ENCODE measurements at regions not wholly inside any gene's neighbourhood (a gene's known extent, or its start where the extent isn't known, plus 50 kb on each side); places are given as distances from the start of the nearest gene placed in this dataset.

- DNase-seq, result no peak
- Mint-ChIP-seq H3K27ac (no peak overlapping the region), H3K27me3 (peaks cover 32% of the 10 kb centered on the region), H3K9me3 (no peaks in the 10 kb centered on the region), H3K4me3 (no peak overlapping the region), H3K4me1 (ENCODE audit: low read depth) (no peaks in the 10 kb centered on the region), H3K36me3 (ENCODE audit: low read depth) (no peaks in the 10 kb centered on the region)
Observed at GRCh38 chr16:77637940-77638339, 84.4 kb upstream of the NUDT7 start.

- Mint-ChIP-seq H3K9me3 (no peaks in the 10 kb centered on the region), H3K4me1 (ENCODE audit: low read depth) (no peaks in the 10 kb centered on the region), H3K36me3 (ENCODE audit: low read depth) (no peaks in the 10 kb centered on the region), H3K4me3 (no peak overlapping the region), H3K27me3 (peaks cover 24% of the 10 kb centered on the region), H3K27ac (no peak overlapping the region)
- no peak for DNase-seq
Observed at GRCh38 chr16:77643176-77643575, 79.1 kb upstream of the NUDT7 start.

DNA sequence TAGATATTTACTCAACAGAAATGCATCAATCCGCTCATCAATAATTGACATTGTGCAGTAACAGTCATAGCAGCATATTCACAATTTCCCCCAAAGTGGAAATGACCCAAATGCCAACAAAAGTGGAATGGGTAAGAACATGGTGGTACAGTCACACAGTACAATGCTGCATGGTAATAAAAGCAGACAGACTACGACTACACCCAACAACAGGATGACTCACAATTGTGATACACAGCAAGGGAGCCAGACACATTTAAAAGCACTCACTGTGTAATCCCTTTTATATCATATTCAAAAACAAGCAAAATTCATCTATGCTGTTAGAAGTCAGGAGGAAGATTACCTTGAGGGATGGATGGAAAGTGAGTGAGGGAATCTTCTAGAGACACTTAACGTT lies 76.5 kb upstream of the NUDT7 start:
- no peaks in the 10 kb centered on the region for H3K4me1 Mint-ChIP-seq (ENCODE audit: low read depth)
- no peaks in the 10 kb centered on the region for H3K9me3 Mint-ChIP-seq
- peaks cover 18% of the 10 kb centered on the region for H3K27me3 Mint-ChIP-seq
- no peak overlapping the region for H3K4me3 Mint-ChIP-seq
- no peak overlapping the region for H3K27ac Mint-ChIP-seq
- no peaks in the 10 kb centered on the region for H3K36me3 Mint-ChIP-seq (ENCODE audit: low read depth)
- DNase-seq, result no peak

DNA sequence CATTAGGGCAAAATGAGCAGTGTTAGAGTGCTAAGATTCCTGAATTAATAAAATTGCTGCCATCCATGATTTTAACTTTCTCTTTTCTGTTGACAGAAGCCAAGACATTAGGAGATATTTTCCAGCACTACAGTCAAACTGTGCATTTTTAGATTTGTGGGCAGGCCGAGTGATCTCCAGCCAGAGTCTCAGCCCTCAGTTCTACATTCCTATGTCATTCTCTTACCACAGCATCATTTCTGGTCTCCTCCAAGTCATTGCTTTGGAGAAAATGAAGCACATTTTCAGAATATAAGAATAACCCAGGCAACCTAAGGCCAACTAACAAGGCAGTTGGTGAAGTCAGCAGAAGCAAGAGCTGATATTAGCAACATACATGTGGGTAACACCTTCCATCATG lies 74.6 kb upstream of the NUDT7 start:
- Mint-ChIP-seq H3K36me3 (ENCODE audit: low read depth) (no peaks in the 10 kb centered on the region), H3K4me3 (no peak overlapping the region), H3K27ac (no peak overlapping the region), H3K9me3 (no peaks in the 10 kb centered on the region), H3K27me3 (peaks cover 21% of the 10 kb centered on the region), H3K4me1 (ENCODE audit: low read depth) (no peaks in the 10 kb centered on the region)
- no peak for DNase-seq

- no peak for DNase-seq
- Mint-ChIP-seq H3K9me3 (no peaks in the 10 kb centered on the region), H3K36me3 (ENCODE audit: low read depth) (no peaks in the 10 kb centered on the region), H3K4me3 (no peak overlapping the region), H3K4me1 (ENCODE audit: low read depth) (no peaks in the 10 kb centered on the region), H3K27me3 (peaks cover 26% of the 10 kb centered on the region), H3K27ac (no peak overlapping the region)
Observed at GRCh38 chr16:77650761-77651160, 71.6 kb upstream of the NUDT7 start.

DNA sequence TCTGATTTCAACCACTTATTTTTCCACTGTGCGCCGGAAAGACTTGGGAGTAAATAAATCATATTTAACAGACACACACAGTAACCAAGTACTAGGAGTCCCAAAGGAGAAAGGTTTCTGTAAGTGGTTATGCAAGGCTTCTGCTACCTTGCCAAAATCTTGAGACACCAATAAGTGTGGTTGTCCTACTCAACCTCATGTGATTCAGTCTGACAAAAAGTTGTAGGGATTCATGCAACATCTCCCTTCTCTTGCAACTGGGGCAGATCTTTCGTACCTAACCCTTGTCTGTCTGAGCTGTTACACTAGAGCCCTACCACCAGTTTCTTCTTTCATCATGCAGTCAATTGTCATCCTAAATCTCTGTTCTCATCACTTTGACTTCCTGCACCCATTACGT lies 69.9 kb upstream of the NUDT7 start:
- Mint-ChIP-seq H3K4me1 (ENCODE audit: low read depth) (no peaks in the 10 kb centered on the region), H3K36me3 (ENCODE audit: low read depth) (no peaks in the 10 kb centered on the region), H3K27ac (no peak overlapping the region), H3K4me3 (no peak overlapping the region), H3K9me3 (peaks cover 4% of the 10 kb centered on the region), H3K27me3 (peaks cover 36% of the 10 kb centered on the region)
- DNase-seq, result no peak

DNA sequence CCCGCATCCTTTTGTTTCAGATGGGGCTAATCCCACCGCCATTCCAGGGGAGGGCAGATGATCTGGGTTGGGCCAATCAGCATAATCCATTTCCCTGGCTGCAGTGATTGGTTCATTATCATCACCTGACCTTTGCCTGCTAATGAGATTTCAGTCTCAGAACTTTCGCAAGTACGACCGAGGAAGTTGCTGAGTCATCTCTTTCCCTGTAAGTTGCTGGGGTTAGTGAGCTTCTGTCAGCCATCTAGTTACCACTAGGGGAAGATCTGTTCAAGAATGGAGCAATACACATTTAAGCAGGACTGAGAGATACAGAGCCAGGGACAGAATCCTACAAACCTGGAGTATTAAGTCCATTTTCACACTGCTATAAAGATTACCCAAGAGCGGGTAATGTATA lies 65.3 kb upstream of the NUDT7 start:
- no peaks in the 10 kb centered on the region for H3K36me3 Mint-ChIP-seq (ENCODE audit: low read depth)
- H3K9me3 Mint-ChIP-seq, result peaks cover 4% of the 10 kb centered on the region
- H3K27ac Mint-ChIP-seq, result no peak overlapping the region
- peaks cover 52% of the 10 kb centered on the region for H3K27me3 Mint-ChIP-seq
- no peak overlapping the region for H3K4me3 Mint-ChIP-seq
- DNase-seq, result no peak
- H3K4me1 Mint-ChIP-seq (ENCODE audit: low read depth), result no peaks in the 10 kb centered on the region

DNA sequence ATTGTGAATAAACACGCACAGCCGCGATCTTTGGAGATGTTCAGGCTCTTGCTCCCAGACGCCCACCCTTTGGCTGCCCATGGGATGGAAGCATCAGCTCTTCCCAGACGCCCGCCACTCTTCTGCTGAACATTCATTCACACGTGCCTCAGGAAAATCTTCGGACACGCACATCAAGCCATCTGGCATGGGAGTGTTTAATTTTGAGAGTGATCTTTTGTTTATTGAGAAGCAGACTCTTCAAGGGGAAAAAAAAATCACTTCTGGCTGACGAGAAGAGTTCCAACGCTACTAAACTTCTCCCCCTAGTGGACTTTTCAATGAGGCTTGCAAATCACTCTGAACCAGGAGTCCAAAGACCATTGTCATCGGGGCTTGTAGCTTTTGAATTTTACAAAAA lies 62.0 kb upstream of the NUDT7 start:
- Mint-ChIP-seq H3K36me3 (ENCODE audit: low read depth) (no peaks in the 10 kb centered on the region), H3K4me1 (ENCODE audit: low read depth) (no peaks in the 10 kb centered on the region), H3K27me3 (peaks cover 50% of the 10 kb centered on the region), H3K9me3 (peaks cover 14% of the 10 kb centered on the region), H3K4me3 (no peak overlapping the region), H3K27ac (no peak overlapping the region)
- DNase-seq, result no peak

DNA sequence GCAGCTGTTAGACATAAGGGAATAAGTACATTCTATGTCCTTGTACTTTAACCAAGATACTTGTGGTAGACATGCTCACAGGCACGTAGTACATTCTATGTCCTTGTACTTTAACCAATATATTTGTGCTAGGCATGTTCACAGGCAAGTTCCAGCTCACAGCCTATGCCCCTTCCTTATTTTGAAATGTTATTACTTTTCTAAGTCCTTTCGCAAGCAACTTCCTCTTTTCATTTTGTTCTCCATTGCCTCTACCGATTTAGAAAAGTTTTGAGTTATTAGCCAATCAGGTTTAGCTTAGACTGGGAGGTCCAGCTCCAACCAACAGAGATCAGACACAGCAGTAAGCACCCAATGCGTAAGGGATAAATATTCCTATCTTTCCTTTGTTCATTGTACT lies 60.1 kb upstream of the NUDT7 start:
- no peak overlapping the region for H3K4me3 Mint-ChIP-seq
- H3K27ac Mint-ChIP-seq, result no peak overlapping the region
- DNase-seq, result no peak
- peaks cover 9% of the 10 kb centered on the region for H3K9me3 Mint-ChIP-seq
- no peaks in the 10 kb centered on the region for H3K4me1 Mint-ChIP-seq (ENCODE audit: low read depth)
- H3K36me3 Mint-ChIP-seq (ENCODE audit: low read depth), result no peaks in the 10 kb centered on the region
- H3K27me3 Mint-ChIP-seq, result peaks cover 45% of the 10 kb centered on the region

DNA sequence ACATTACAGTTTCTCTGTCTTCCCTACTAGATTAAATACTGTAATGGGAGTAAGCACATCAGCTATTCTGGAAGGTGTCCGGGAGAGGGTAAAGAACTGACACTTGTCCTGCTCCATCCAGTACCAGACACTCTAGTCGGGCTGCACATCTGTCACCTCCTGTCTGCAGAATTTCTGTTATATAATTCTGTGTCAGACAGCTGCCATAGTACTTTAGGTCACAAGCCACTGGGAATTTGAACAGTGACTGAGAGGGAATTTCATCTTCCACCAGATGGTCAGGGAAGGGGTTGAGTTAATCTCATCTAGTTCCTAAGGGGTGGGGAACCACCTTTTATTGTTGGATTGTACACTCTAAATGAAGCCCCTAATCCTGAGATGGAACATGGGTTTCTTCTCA lies 58.6 kb upstream of the NUDT7 start:
- peaks cover 9% of the 10 kb centered on the region for H3K9me3 Mint-ChIP-seq
- no peak overlapping the region for H3K27ac Mint-ChIP-seq
- no peak overlapping the region for H3K4me3 Mint-ChIP-seq
- H3K36me3 Mint-ChIP-seq (ENCODE audit: low read depth), result no peaks in the 10 kb centered on the region
- H3K27me3 Mint-ChIP-seq, result peaks cover 42% of the 10 kb centered on the region
- H3K4me1 Mint-ChIP-seq (ENCODE audit: low read depth), result no peaks in the 10 kb centered on the region
- DNase-seq, result no peak

DNA sequence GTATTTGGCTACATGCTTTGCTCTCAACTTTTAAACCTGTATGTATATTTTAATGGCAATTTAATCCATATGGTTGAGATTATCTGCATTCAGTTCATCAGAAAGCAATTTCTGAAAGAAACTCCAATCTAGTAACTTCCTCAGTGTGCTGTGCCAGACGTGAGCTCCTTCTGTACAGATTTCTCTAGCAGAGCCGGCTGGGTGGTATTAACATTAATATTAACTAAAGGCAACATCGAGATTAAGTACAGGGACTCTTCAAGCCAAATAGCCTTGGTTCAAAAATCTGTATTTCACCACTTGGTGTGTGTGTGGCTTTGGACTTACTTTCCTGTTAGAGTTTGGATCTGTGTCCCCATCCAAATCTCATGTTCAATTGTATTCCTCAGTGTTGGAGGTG lies 55.5 kb upstream of the NUDT7 start:
- peaks cover 22% of the 10 kb centered on the region for H3K27me3 Mint-ChIP-seq
- H3K36me3 Mint-ChIP-seq (ENCODE audit: low read depth), result no peaks in the 10 kb centered on the region
- peaks cover 9% of the 10 kb centered on the region for H3K9me3 Mint-ChIP-seq
- H3K4me3 Mint-ChIP-seq, result no peak overlapping the region
- DNase-seq, result no peak
- no peak overlapping the region for H3K27ac Mint-ChIP-seq
- no peaks in the 10 kb centered on the region for H3K4me1 Mint-ChIP-seq (ENCODE audit: low read depth)

DNA sequence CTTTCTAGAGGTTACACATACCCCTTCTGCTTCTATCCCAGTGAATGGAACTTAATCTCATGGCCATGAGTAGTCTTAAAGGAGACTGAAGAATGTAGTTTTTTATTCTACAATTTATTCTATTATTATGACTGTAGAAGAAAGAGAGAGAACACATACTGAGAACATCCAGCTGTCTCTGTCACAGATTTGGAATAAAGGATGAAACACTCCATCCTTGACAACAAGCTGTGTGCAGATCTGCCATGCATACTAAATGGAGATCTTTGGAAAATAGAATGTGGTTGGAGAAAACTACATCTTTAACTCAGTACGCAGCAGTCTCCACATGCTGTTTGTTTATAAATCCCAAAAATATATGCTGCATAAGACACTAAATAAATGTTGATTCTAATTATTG lies 54.1 kb upstream of the NUDT7 start:
- DNase-seq, result no peak
- Mint-ChIP-seq H3K4me3 (no peak overlapping the region), H3K4me1 (ENCODE audit: low read depth) (no peaks in the 10 kb centered on the region), H3K36me3 (ENCODE audit: low read depth) (no peaks in the 10 kb centered on the region), H3K9me3 (peaks cover 2% of the 10 kb centered on the region), H3K27ac (no peak overlapping the region), H3K27me3 (peaks cover 18% of the 10 kb centered on the region)

- H3K27me3 Mint-ChIP-seq, result peaks cover 18% of the 10 kb centered on the region
- H3K27ac Mint-ChIP-seq, result no peak overlapping the region
- H3K4me3 Mint-ChIP-seq, result no peak overlapping the region
- no peak for DNase-seq
- H3K9me3 Mint-ChIP-seq, result no peaks in the 10 kb centered on the region
- no peaks in the 10 kb centered on the region for H3K4me1 Mint-ChIP-seq (ENCODE audit: low read depth)
- no peaks in the 10 kb centered on the region for H3K36me3 Mint-ChIP-seq (ENCODE audit: low read depth)
Observed at GRCh38 chr16:77669057-77669456, 53.3 kb upstream of the NUDT7 start.

Measured in activated T-cell treated with anti-CD3 and anti-CD28 coated beads, Interleukin-2, amount 50 U/mL, for 24 hours (primary cell).